MM.1S (cell line): ENCODE measurements at regions not wholly inside any gene's neighbourhood (a gene's known extent, or its start where the extent isn't known, plus 50 kb on each side); places are given as distances from the start of the nearest gene placed in this dataset.
"Not testable (repeated sequence)": the region's sequence is repeated elsewhere in the genome, so short reads cannot be mapped to it uniquely, and the experiment has no call there.

Experiments used
- DNase-seq: peaks from one replicate; pipeline ENCODE4 v3.0.0-alpha.2; 2015
- H2AFZ ChIP-seq: fragments of 300-600 bp; sonication (generic); 2 replicates; pipeline ENCODE4 v1.6.0; 2016; ENCODE audit warnings: antibody characterized with exemption, low read length
- H3F3A ChIP-seq: fragments of 300-600 bp; sonication (generic); 2 replicates; pipeline ENCODE4 v1.6.1; 2016; ENCODE audit warnings: mild to moderate bottlenecking, antibody characterized with exemption, low read length, moderate library complexity, mixed read lengths; ENCODE audit not compliant: insufficient read depth
- H3K27ac ChIP-seq: fragments of 300-600 bp; sonication (generic); 2 replicates; pipeline ENCODE4 v1.5.1; 2016; ENCODE audit warnings: mild to moderate bottlenecking, low read length
- H3K27me3 ChIP-seq: fragments of 300-600 bp; sonication (generic); replicated peaks from 2 replicates; pipeline ENCODE4 v1.6.0; 2016; ENCODE audit warnings: low read length; ENCODE audit not compliant: insufficient read depth
- H3K36me3 ChIP-seq: fragments of 300-600 bp; sonication (generic); replicated peaks from 2 replicates; pipeline ENCODE4 v1.6.1; 2016; ENCODE audit warnings: mild to moderate bottlenecking, low read length, mixed read lengths; ENCODE audit not compliant: insufficient read depth
- H3K4me1 ChIP-seq: fragments of 300-600 bp; sonication (generic); 2 replicates; pipeline ENCODE4 v1.6.1; 2016; ENCODE audit warnings: low read length, mixed read lengths
- H3K4me2 ChIP-seq: fragments of 300-600 bp; sonication (generic); 2 replicates; pipeline ENCODE4 v1.6.0; 2016; ENCODE audit warnings: low read depth, low read length
- H3K4me3 ChIP-seq: fragments of 300-600 bp; sonication (generic); 2 replicates; pipeline ENCODE4 v1.5.1; 2016; ENCODE audit warnings: low read length, mixed read lengths
- H3K79me2 ChIP-seq: fragments of 300-600 bp; sonication (generic); 2 replicates; pipeline ENCODE4 v1.6.1; 2016; ENCODE audit warnings: mixed run types, low read length, mixed read lengths
- H3K9ac ChIP-seq: fragments of 300-600 bp; sonication (generic); 2 replicates; pipeline ENCODE4 v1.6.1; 2016; ENCODE audit warnings: low read length, mixed read lengths
- H3K9me2 ChIP-seq: fragments of 300-600 bp; sonication (generic); replicated peaks from 2 replicates; pipeline ENCODE4 v1.6.1; 2016; ENCODE audit warnings: mild to moderate bottlenecking, low read length, mixed read lengths; ENCODE audit not compliant: insufficient read depth
- H3K9me3 ChIP-seq: fragments of 300-600 bp; sonication (generic); replicated peaks from 2 replicates; pipeline ENCODE4 v1.6.1; 2016; ENCODE audit warnings: mild to moderate bottlenecking, low read length, mixed read lengths; ENCODE audit not compliant: insufficient read depth
- H4K20me1 ChIP-seq: fragments of 300-600 bp; sonication (generic); 2 replicates; pipeline ENCODE4 v1.6.1; 2016; ENCODE audit warnings: mild to moderate bottlenecking, low read length, moderate library complexity, mixed read lengths; ENCODE audit not compliant: insufficient read depth

DNA sequence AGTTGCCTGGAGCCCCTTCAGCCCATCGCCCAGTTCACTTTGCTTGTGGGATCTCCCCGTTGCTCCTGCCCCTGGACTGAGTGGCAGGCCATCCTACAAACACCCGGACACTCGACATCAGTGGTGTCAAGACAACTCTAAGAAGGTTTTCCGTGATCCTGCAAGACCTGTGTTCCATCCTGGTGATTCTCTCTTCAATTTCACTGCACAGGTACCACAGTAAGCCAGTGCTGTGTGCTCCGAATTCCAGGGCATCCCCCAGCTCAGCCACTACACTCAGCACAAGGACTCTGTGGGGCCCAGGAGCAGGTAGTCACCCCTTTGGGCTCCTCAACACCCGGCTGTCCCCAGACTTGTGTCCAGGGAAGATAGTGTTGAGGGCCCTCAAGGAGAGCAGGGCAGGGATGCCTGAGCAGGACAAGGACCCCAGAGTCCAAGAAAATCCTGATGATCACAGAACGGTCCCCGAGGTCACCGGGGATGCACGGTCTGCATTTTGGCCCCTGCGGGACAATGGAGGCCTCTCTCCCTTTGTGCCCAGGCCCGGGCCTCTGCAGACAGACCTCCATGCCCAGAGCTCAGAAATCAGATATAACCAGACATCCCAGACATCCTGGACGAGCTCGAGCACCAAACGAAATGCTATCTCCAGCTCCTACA, 146.9 kb upstream of the C1QTNF3 start:
- H3K36me3 ChIP-seq, H3K9me3 ChIP-seq, H2AFZ ChIP-seq, DNase-seq, H3F3A ChIP-seq, H3K9ac ChIP-seq, H3K9me2 ChIP-seq, H3K4me3 ChIP-seq, H3K27ac ChIP-seq, H3K4me1 ChIP-seq, H3K79me2 ChIP-seq, H3K27me3 ChIP-seq, H3K4me2 ChIP-seq, H4K20me1 ChIP-seq: not testable (repeated sequence)

DNA sequence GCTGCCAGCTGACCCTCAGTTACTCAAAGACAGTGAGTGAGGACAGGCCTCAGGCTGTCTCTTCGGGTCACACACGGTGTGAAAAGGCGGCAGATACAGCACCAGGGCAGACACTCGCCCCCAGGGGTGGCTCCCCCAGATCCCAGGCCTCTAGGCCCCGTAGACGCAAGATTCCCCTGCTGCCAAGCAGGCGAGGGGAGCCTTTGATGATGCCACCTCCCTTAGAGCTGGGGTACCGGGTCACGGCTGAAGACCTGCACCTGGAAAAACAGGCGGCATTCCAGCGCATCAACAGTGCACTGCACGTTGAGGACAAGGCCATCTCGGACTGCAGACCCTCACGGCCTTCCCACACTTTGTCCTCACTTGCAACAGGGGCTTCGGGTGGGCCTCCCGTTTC, 147.5 kb upstream of the C1QTNF3 start:
- not testable (repeated sequence) for H3K4me1 ChIP-seq, H3K79me2 ChIP-seq, H4K20me1 ChIP-seq, H3K27me3 ChIP-seq, H3K9ac ChIP-seq, H3K4me2 ChIP-seq, H3K27ac ChIP-seq, H2AFZ ChIP-seq, H3K36me3 ChIP-seq, H3K9me3 ChIP-seq, H3K9me2 ChIP-seq, DNase-seq, H3K4me3 ChIP-seq, H3F3A ChIP-seq

DNA sequence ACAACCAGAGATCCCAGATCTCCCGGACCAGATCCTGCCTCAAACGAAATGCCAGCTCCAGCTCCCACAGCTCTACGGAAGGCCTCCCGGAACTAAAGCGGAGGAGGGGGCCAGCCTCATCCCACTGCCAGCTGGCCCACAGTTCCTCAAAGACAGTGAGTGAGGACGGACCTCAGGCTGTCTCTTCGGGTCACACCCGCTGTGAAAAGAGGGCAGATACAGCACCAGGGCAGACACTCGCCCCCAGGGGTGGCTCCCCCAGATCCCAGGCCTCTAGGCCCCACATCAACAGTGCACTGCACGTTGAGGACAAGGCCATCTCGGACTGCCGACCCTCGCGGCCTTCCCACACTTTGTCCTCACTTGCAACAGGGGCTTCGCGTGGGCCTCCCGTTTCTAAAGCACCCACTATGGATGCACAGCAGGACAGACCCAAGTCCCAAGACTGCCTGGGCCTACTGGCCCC, 148.3 kb upstream of the C1QTNF3 start:
- not testable (repeated sequence) for H4K20me1 ChIP-seq, DNase-seq, H3K9me2 ChIP-seq, H3K4me3 ChIP-seq, H3K36me3 ChIP-seq, H3F3A ChIP-seq, H3K4me2 ChIP-seq, H3K27me3 ChIP-seq, H3K4me1 ChIP-seq, H2AFZ ChIP-seq, H3K9me3 ChIP-seq, H3K79me2 ChIP-seq, H3K9ac ChIP-seq, H3K27ac ChIP-seq

DNA sequence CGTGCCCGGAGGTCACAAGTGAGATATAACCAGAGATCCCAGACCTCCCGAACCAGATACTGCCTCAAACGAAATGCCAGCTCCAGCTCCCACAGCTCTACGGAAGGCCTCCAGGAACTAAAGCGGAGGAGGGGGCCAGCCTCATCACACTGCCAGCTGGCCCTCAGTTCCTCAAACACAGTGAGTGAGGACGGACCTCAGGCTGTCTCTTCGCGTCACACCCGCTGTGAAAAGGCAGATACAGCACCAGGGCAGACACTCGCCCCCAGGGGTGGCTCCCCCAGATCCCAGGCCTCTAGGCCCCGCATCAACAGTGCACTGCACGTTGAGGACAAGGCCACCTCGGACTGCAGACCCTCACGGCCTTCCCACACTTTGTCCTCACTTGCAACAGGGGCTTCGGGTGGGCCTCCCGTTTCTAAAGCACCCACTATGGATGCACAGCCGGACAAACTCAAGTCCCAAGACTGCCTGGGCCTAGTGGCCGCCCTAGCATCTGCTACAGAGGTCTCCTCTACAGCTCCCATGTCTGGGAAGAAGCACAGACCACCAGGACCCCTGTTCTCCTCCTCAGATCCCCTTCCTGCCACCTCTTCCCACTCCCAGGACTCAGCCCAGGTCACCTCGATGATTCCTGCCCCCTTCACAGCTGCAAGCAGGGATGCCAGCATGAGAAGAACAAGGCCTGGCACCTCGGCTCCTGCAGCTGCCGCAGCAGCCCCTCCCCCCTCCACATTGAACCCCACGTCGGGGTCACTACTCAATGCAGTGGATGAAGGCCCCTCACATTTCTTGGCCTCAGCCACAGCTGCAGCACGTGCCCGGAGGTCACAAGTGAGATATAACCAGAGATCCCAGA, 149.3 kb upstream of the C1QTNF3 start:
- not testable (repeated sequence) for DNase-seq, H2AFZ ChIP-seq, H3K9me3 ChIP-seq, H3K9me2 ChIP-seq, H3K4me2 ChIP-seq, H3K4me1 ChIP-seq, H3K79me2 ChIP-seq, H3K9ac ChIP-seq, H3K27ac ChIP-seq, H3K4me3 ChIP-seq, H4K20me1 ChIP-seq, H3F3A ChIP-seq, H3K36me3 ChIP-seq, H3K27me3 ChIP-seq

DNA sequence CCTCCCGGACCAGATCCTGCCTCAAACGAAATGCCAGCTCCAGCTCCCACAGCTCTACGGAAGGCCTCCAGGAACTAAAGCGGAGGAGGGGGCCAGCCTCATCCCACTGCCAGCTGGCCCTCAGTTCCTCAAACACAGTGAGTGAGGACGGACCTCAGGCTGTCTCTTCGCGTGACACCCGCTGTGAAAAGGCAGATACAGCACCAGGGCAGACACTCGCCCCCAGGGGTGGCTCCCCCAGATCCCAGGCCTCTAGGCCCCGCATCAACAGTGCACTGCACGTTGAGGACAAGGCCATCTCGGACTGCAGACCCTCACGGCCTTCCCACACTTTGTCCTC, 149.9 kb upstream of the C1QTNF3 start:
- not testable (repeated sequence) for H3K4me2 ChIP-seq, DNase-seq, H3K27me3 ChIP-seq, H3K27ac ChIP-seq, H4K20me1 ChIP-seq, H2AFZ ChIP-seq, H3K9me3 ChIP-seq, H3K36me3 ChIP-seq, H3K4me3 ChIP-seq, H3K79me2 ChIP-seq, H3K4me1 ChIP-seq, H3K9ac ChIP-seq, H3K9me2 ChIP-seq, H3F3A ChIP-seq

DNA sequence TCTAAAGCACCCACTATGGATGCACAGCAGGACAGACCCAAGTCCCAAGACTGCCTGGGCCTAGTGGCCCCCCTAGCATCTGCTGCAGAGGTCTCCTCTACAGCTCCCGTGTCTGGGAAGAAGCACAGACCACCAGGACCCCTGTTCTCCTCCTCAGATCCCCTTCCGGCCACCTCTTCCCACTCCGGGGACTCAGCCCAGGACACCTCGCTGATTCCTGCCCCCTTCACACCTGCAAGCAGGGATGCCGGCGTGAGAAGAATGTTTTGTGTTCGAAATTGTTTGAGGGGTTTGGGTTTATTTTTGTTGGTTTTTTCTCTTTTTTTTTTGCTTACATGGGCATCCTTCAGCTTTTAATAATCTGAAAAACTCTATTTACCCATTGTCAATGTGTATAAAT, 150.3 kb upstream of the C1QTNF3 start:
- not testable (repeated sequence) for H3K9me2 ChIP-seq, H3F3A ChIP-seq, H4K20me1 ChIP-seq, H3K27me3 ChIP-seq, H2AFZ ChIP-seq, H3K4me2 ChIP-seq, H3K9ac ChIP-seq, DNase-seq, H3K4me1 ChIP-seq, H3K9me3 ChIP-seq, H3K27ac ChIP-seq, H3K79me2 ChIP-seq, H3K36me3 ChIP-seq, H3K4me3 ChIP-seq

DNA sequence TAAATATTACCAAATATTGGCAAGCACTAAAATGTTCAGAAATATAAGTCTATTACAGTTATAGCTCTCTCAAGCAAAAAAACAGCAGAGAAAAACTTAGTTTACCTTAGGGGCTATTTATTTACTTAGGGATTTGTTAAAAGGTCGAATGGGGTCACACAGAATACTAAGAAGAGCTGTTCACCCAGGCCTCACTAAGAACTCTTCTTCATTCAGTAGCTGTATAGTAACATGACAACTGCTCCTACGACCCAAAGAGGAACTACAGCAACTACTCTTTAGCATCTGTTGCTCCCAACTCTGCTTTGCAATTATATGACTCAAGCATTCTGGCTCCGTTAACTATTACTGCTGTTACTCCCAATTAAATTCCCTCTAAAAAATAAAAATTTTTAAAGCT, 150.8 kb upstream of the C1QTNF3 start:
- not testable (repeated sequence) for DNase-seq, H3K27me3 ChIP-seq, H3K36me3 ChIP-seq, H3K4me3 ChIP-seq, H3K9me2 ChIP-seq, H3K79me2 ChIP-seq, H3K9ac ChIP-seq, H3K4me1 ChIP-seq, H3F3A ChIP-seq, H2AFZ ChIP-seq, H3K4me2 ChIP-seq, H3K9me3 ChIP-seq, H3K27ac ChIP-seq, H4K20me1 ChIP-seq

DNA sequence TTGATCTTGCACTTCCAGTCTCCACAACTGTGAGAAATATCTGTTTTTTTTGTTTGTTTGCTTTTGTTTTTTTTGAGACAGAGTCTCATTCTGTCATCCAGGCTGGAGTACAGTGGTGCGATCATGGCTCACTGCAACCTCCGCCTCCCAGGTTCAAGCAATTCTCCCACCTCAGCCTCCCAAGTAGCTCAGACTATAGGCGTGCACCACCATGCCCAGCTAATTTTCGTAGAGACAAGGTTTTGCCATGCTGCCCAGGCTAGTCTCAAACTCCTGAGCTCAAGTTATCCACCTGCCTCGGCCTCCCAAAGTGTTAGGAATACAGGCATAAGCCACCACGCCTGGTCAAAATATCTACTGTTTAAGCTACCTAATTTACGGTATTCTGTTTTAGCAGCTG, 153.1 kb upstream of the C1QTNF3 start:
- not testable (repeated sequence) for H3K4me2 ChIP-seq, H3K36me3 ChIP-seq, H3K9me3 ChIP-seq, DNase-seq, H3K9ac ChIP-seq, H3K27me3 ChIP-seq, H2AFZ ChIP-seq, H3K79me2 ChIP-seq, H3K4me1 ChIP-seq, H3K27ac ChIP-seq, H3K4me3 ChIP-seq, H3K9me2 ChIP-seq, H3F3A ChIP-seq, H4K20me1 ChIP-seq
